ENCODE measurements at regions not wholly inside any gene's neighbourhood (a gene's known extent, or its start where the extent isn't known, plus 50 kb on each side); places are given as distances from the start of the nearest gene placed in this dataset.

DNA sequence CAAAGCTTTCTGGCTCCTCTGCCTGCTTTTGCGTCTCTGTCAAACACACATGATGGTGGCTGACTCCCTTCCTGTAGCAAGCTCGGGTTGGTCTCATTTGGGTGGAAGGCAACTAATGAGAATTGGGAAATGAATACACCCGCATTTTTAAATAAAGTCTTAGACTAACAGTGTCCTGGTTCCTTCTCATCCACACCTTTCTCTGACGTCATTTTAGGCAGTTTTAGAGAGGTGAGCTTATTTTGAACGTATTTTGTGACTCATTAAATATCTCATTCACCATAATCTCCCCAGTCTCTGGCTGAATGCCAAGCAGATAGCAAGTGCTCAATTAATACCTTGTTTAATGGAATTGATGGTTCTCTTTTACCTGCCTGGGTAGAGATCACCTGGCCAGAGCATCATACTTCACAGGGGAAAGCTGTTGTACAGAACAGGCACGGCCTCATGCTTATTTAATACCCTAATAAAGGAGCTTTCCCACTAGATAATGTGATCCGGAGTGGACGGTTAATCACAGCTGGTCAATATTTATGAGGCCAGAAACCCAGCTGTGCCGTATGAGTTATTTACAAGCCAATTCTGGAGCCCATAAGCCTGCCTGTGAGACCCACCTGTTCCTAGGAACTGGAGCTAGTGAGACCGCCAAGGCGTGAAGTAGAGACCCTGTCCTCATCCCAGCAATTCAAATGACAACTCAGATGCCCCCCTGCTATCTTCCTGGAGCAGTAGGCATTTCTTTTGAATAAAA, 149.7 kb upstream of the PROK2 start:
- H3K4me1 ChIP-seq: no peaks in the 10 kb centered on the region
- intact Hi-C loops (cut with DNase I; ENCODE audit: low total_unique reads): no loop called here

DNA sequence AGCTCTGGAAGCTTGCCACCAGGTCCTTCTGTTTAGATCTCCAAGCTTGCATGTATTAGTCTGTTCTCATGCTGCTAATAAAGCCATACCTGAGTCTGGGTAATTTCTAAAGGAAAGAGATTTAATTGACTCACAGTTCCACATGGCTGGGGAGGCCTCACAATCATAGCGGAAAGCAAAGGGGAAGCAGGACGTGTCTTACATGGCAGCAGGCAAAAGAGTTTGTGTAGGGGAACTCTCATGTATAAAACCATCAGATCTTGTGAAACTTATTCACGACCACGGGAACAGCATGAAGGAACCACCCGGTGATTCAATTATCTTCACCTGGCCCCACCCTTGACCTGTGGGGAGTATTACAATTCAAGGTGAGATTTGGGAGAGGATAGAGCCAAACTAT, 147.0 kb upstream of the PROK2 start:
- TF ChIP-seq POLR2A (IDR thresholded peaks at IDR 0.05): no peak
- in situ Hi-C loops (cut with MboI; ENCODE audit: low pct_ligation_motif_present in 1 of 4, low pct_unique_long_range_greater_than_20kb in 1 of 4, low sequenced_read_pairs in 3 of 4) (loop anchor here in 1 of 4 donors (25.0 kb wide), 1 partner anchor 1155 kb away; no protein-coding TSS in a partner anchor), intact Hi-C loops (cut with DNase I; ENCODE audit: low total_unique reads) (no loop called here)
- Histone ChIP-seq H3K27ac (no peak overlapping the region), H3K4me1 (no peaks in the 10 kb centered on the region), H3K4me3 (no peak overlapping the region), H3K9me3 (no peaks in the 10 kb centered on the region), H3K27me3 (no peaks in the 10 kb centered on the region), H3K36me3 (no peaks in the 10 kb centered on the region)
- WGBS, 2 donors (ENCODE audit: low coverage in 1 of 2): 58% methylated on average over 5 of the region's 5 CpGs; no CpG with 5 or more reads in 1 of the 2 donors
- no peak for DNase-seq

More for the DNA sequence above, 149.7 kb upstream of the PROK2 start:
- no peaks in the 10 kb centered on the region for H3K27me3 ChIP-seq
- no peak overlapping the region for H3K4me3 ChIP-seq
- TF ChIP-seq POLR2AphosphoS5 (IDR thresholded peaks at IDR 0.05) (no peak), POLR2A (IDR thresholded peaks at IDR 0.05) (no peak), EP300 (IDR thresholded peaks at IDR 0.05; ENCODE audit: low read depth) (no peak)
- TF ChIP-seq, protein P1, sequence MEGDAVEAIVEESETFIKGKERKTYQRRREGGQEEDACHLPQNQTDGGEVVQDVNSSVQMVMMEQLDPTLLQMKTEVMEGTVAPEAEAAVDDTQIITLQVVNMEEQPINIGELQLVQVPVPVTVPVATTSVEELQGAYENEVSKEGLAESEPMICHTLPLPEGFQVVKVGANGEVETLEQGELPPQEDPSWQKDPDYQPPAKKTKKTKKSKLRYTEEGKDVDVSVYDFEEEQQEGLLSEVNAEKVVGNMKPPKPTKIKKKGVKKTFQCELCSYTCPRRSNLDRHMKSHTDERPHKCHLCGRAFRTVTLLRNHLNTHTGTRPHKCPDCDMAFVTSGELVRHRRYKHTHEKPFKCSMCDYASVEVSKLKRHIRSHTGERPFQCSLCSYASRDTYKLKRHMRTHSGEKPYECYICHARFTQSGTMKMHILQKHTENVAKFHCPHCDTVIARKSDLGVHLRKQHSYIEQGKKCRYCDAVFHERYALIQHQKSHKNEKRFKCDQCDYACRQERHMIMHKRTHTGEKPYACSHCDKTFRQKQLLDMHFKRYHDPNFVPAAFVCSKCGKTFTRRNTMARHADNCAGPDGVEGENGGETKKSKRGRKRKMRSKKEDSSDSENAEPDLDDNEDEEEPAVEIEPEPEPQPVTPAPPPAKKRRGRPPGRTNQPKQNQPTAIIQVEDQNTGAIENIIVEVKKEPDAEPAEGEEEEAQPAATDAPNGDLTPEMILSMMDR (IDR thresholded peaks at IDR 0.05): no peak
- DNase-seq: no peak
- no peaks in the 10 kb centered on the region for H3K9me3 ChIP-seq
- no peak overlapping the region for H3K27ac ChIP-seq
- in situ Hi-C loops (cut with MboI; ENCODE audit: low pct_ligation_motif_present in 1 of 4, low pct_unique_long_range_greater_than_20kb in 1 of 4, low sequenced_read_pairs in 3 of 4): loop anchor here in 1 of 4 donors (25.0 kb wide), 1 partner anchor 1153 kb away; no protein-coding TSS in a partner anchor
- no peaks in the 10 kb centered on the region for H3K36me3 ChIP-seq
- WGBS, 2 donors (ENCODE audit: low coverage in 1 of 2): 86 to 88% methylated on average over 7 to 11 of the region's 11 CpGs

DNA sequence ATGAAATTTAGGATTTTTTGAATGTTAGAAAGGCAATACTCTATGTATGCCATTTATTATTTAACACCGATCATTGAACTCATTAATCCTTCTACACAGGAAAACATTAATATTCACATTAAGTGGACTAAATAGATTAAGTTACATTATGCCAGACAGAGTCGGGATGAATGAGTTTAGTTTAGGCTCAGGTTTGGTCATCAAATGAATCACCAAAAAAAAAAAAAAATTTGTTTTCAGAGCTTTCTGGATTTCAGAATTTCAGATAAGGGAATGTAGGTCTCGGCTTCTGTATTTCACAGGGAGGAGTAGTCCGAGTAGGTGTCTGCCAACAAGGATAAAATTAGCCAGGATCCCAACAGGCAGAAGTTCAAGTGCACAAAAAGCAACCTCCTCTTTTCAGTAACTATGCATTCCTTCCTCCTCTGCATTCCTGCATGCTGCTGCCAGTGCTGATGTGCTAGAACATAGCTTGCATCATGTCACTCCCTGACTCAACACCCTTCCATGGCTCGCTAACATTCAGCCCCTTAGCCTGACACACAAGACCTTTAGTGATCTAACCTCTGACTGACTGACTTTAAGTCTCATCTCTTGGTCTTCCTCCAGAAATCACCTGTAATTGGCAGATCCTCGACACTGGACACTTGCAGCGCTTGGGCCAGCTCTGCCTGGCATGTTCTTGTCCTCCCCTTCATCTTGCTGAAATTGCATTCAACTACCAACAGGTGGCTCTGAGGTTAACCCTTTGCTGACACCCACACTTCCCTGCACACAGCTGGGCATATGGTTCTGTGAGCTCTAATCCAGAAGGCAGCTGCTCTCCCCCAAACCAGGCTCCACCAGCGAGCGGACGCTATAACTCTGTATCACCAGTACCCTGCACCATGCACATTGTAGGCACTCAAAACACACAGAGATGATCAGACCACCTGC, 145.4 kb upstream of the PROK2 start:
- in situ Hi-C loops (cut with MboI; ENCODE audit: low pct_ligation_motif_present in 1 of 4, low pct_unique_long_range_greater_than_20kb in 1 of 4, low sequenced_read_pairs in 3 of 4) (loop anchor here in 1 of 4 donors (25.0 kb wide), 1 partner anchor 1157 kb away; no protein-coding TSS in a partner anchor), intact Hi-C loops (cut with DNase I; ENCODE audit: low total_unique reads) (no loop called here)
- 58 to 81% methylated on average over 6 to 10 of the region's 10 CpGs for WGBS, 2 donors (ENCODE audit: low coverage in 1 of 2)
- Histone ChIP-seq H3K27me3 (no peaks in the 10 kb centered on the region), H3K4me3 (no peak overlapping the region), H3K9me3 (no peaks in the 10 kb centered on the region), H3K4me1 (no peaks in the 10 kb centered on the region), H3K27ac (no peak overlapping the region), H3K36me3 (no peaks in the 10 kb centered on the region)
- no peak for DNase-seq
- TF ChIP-seq POLR2AphosphoS5 (IDR thresholded peaks at IDR 0.05) (no peak), POLR2A (IDR thresholded peaks at IDR 0.05) (no peak), EP300 (IDR thresholded peaks at IDR 0.05; ENCODE audit: low read depth) (no peak)
- TF ChIP-seq, protein P1 (IDR thresholded peaks at IDR 0.05): no peak

DNA sequence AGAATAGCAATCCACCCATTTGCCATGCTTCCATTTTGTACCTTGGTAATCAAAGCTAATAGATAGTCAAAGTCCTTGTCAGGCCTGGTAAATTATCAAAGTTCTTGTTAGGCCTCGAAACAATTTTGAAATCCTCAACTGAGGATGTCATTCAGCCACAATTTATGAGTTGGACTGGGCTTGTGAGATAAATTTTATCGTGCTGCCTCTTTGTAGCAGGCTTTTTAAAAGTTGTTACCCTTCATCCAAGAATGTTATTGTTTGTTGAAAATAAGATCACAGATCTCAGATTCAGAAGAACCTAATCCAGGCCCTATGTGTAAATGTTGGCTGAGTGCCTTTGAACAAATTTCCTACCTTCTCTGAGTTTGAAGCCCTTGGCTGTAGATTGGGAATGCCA, 143.3 kb upstream of the PROK2 start:
- H3K4me3 ChIP-seq: no peak overlapping the region
- in situ Hi-C loops (cut with MboI; ENCODE audit: low pct_ligation_motif_present in 1 of 4, low pct_unique_long_range_greater_than_20kb in 1 of 4, low sequenced_read_pairs in 3 of 4) (loop anchor here in 1 of 4 donors (25.0 kb wide), 1 partner anchor 1159 kb away; no protein-coding TSS in a partner anchor), intact Hi-C loops (cut with DNase I; ENCODE audit: low total_unique reads) (no loop called here)
- H3K27ac ChIP-seq: no peak overlapping the region
- DNase-seq: no peak
- no peaks in the 10 kb centered on the region for H3K9me3 ChIP-seq
- H3K4me1 ChIP-seq: no peaks in the 10 kb centered on the region
- WGBS, 2 donors (ENCODE audit: low coverage in 1 of 2): 87 to 100% methylated on average over 2 of the region's 2 CpGs
- H3K27me3 ChIP-seq: no peaks in the 10 kb centered on the region
- TF ChIP-seq POLR2A (IDR thresholded peaks at IDR 0.05): no peak
- no peak for TF ChIP-seq EP300 (IDR thresholded peaks at IDR 0.05; ENCODE audit: low read depth)
- TF ChIP-seq POLR2AphosphoS5 (IDR thresholded peaks at IDR 0.05): no peak
- TF ChIP-seq, protein P1 (IDR thresholded peaks at IDR 0.05): no peak
- H3K36me3 ChIP-seq: no peaks in the 10 kb centered on the region

Measured in transverse colon (tissue), 4 donors.